ENCODE measurements at regions not wholly inside any gene's neighbourhood (a gene's known extent, or its start where the extent isn't known, plus 50 kb on each side); places are given as distances from the start of the nearest gene placed in this dataset.

- no peak for TF ChIP-seq CTCF (conservative IDR thresholded peaks at IDR 0.05; ENCODE audit: low read depth, low read length)
- TF ChIP-seq EZH2 (IDR thresholded peaks at IDR 0.05; ENCODE audit: borderline replicate concordance, low read depth, low read length, poor library complexity, severe bottlenecking): no peak
Measured at GRCh38 chr4:96526625-96527024, 686.7 kb downstream of the PDHA2 start.

Data from A673 (cell line).